HUES48 (cell line): ENCODE measurements at regions not wholly inside any gene's neighbourhood (a gene's known extent, or its start where the extent isn't known, plus 50 kb on each side); places are given as distances from the start of the nearest gene placed in this dataset.

Experiments
- H3K27ac ChIP-seq: one replicate; pipeline ENCODE4 v1.7.0; 2013; ENCODE audit warnings: low read depth, low read length, inconsistent platforms
- H3K27me3 ChIP-seq: 2 replicates; pipeline ENCODE4 v1.6.1; 2013; ENCODE audit warnings: mild to moderate bottlenecking, low read length; ENCODE audit not compliant: control insufficient read depth, insufficient read depth
- H3K36me3 ChIP-seq: 2 replicates; pipeline ENCODE4 v1.6.1; 2013; ENCODE audit warnings: low read length; ENCODE audit not compliant: control insufficient read depth, insufficient read depth
- H3K4me1 ChIP-seq: 2 replicates; pipeline ENCODE4 v1.6.1; 2013; ENCODE audit warnings: mild to moderate bottlenecking, low read length; ENCODE audit not compliant: control insufficient read depth, insufficient read depth
- H3K4me3 ChIP-seq: 2 replicates; pipeline ENCODE4 v1.5.1; 2013; ENCODE audit warnings: mild to moderate bottlenecking, low read depth, low read length
- H3K9ac ChIP-seq: 2 replicates; pipeline ENCODE4 v1.6.1; 2013; ENCODE audit warnings: mild to moderate bottlenecking, low read depth, low read length, moderate library complexity
- H3K9me3 ChIP-seq: 2 replicates; pipeline ENCODE4 v1.6.1; 2013; ENCODE audit warnings: low read length; ENCODE audit not compliant: control insufficient read depth, insufficient read depth

- Histone ChIP-seq H3K36me3 (peaks cover 5% of the 10 kb centered on the region; the same call in 1 of the 2 replicates), H3K4me1 (peaks cover 38% of the 10 kb centered on the region), H3K4me3 (no peak overlapping the region), H3K9ac (no peak overlapping the region), H3K27me3 (no peaks in the 10 kb centered on the region), H3K9me3 (no peaks in the 10 kb centered on the region), H3K27ac (no peak overlapping the region)
These were observed 873.8 kb upstream of the GCFC2 start for GRCh38 chr2:76584474-76584873.

GRCh38 chr2:76579911-76580310, 869.2 kb upstream of the GCFC2 start:
- Histone ChIP-seq H3K9me3 (no peaks in the 10 kb centered on the region), H3K4me1 (peaks cover 34% of the 10 kb centered on the region), H3K9ac (peak overlapping the region; percentile 83), H3K36me3 (no peaks in the 10 kb centered on the region), H3K27me3 (no peaks in the 10 kb centered on the region), H3K27ac (peak overlapping the region; percentile 51), H3K4me3 (peak overlapping the region; percentile 60)

- H3K9ac ChIP-seq: no peak overlapping the region
- peak overlapping the region; percentile 22; the same call in 1 of the 2 replicates for H3K4me3 ChIP-seq
These were observed 862.3 kb upstream of the GCFC2 start for GRCh38 chr2:76572981-76573380.

GRCh38 chr2:76569819-76570218, 859.1 kb upstream of the GCFC2 start:
- no peak overlapping the region for H3K4me3 ChIP-seq
- H3K4me1 ChIP-seq: peaks cover 41% of the 10 kb centered on the region
- no peak overlapping the region for H3K9ac ChIP-seq
- no peaks in the 10 kb centered on the region for H3K36me3 ChIP-seq
- no peaks in the 10 kb centered on the region for H3K27me3 ChIP-seq
- no peak overlapping the region for H3K27ac ChIP-seq
- peaks cover 9% of the 10 kb centered on the region; the same call in 1 of the 2 replicates for H3K9me3 ChIP-seq

More at GRCh38 chr2:76572981-76573380, 862.3 kb upstream of the GCFC2 start:
- Histone ChIP-seq H3K27ac (peak overlapping the region; percentile 63), H3K9me3 (no peaks in the 10 kb centered on the region), H3K27me3 (no peaks in the 10 kb centered on the region), H3K4me1 (peaks cover 33% of the 10 kb centered on the region), H3K36me3 (no peaks in the 10 kb centered on the region)

GRCh38 chr2:76567478-76567877, 856.8 kb upstream of the GCFC2 start:
- Histone ChIP-seq H3K36me3 (no peaks in the 10 kb centered on the region), H3K27me3 (no peaks in the 10 kb centered on the region), H3K27ac (no peak overlapping the region), H3K4me3 (no peak overlapping the region), H3K9ac (no peak overlapping the region), H3K9me3 (peaks cover 9% of the 10 kb centered on the region; the same call in 1 of the 2 replicates), H3K4me1 (peaks cover 32% of the 10 kb centered on the region)

GRCh38 chr2:76564734-76565133, 854.0 kb upstream of the GCFC2 start:
- no peak overlapping the region for H3K9ac ChIP-seq
- peaks cover 14% of the 10 kb centered on the region for H3K4me1 ChIP-seq
- H3K9me3 ChIP-seq: peaks cover 9% of the 10 kb centered on the region; the same call in 1 of the 2 replicates
- H3K27me3 ChIP-seq: no peaks in the 10 kb centered on the region
- no peak overlapping the region for H3K27ac ChIP-seq
- H3K4me3 ChIP-seq: no peak overlapping the region
- no peaks in the 10 kb centered on the region for H3K36me3 ChIP-seq

- no peak overlapping the region for H3K4me3 ChIP-seq
- H3K27me3 ChIP-seq: no peaks in the 10 kb centered on the region
- H3K36me3 ChIP-seq: no peaks in the 10 kb centered on the region
- no peak overlapping the region for H3K9ac ChIP-seq
- H3K4me1 ChIP-seq: peaks cover 12% of the 10 kb centered on the region
- H3K27ac ChIP-seq: no peak overlapping the region
- H3K9me3 ChIP-seq: peaks cover 9% of the 10 kb centered on the region; the same call in 1 of the 2 replicates
These were observed 853.0 kb upstream of the GCFC2 start for GRCh38 chr2:76563730-76564129.

GRCh38 chr2:76558157-76558556, 847.4 kb upstream of the GCFC2 start:
- no peaks in the 10 kb centered on the region for H3K27me3 ChIP-seq
- H3K9me3 ChIP-seq: no peaks in the 10 kb centered on the region
- H3K9ac ChIP-seq: no peak overlapping the region
- H3K4me1 ChIP-seq: no peaks in the 10 kb centered on the region
- H3K27ac ChIP-seq: no peak overlapping the region
- H3K4me3 ChIP-seq: no peak overlapping the region
- no peaks in the 10 kb centered on the region for H3K36me3 ChIP-seq

- Histone ChIP-seq H3K4me3 (no peak overlapping the region), H3K9me3 (no peaks in the 10 kb centered on the region), H3K36me3 (no peaks in the 10 kb centered on the region), H3K4me1 (no peaks in the 10 kb centered on the region), H3K27me3 (no peaks in the 10 kb centered on the region), H3K27ac (no peak overlapping the region), H3K9ac (no peak overlapping the region)
These were observed 845.3 kb upstream of the GCFC2 start for GRCh38 chr2:76556018-76556417.

GRCh38 chr2:76546207-76546606, 835.5 kb upstream of the GCFC2 start:
- no peak overlapping the region for H3K27ac ChIP-seq
- H3K9me3 ChIP-seq: no peaks in the 10 kb centered on the region
- H3K4me1 ChIP-seq: peaks cover 17% of the 10 kb centered on the region
- no peaks in the 10 kb centered on the region for H3K36me3 ChIP-seq
- H3K27me3 ChIP-seq: no peaks in the 10 kb centered on the region
- H3K9ac ChIP-seq: no peak overlapping the region
- no peak overlapping the region for H3K4me3 ChIP-seq

- H3K9ac ChIP-seq: no peak overlapping the region
- peaks cover 17% of the 10 kb centered on the region for H3K4me1 ChIP-seq
- H3K36me3 ChIP-seq: no peaks in the 10 kb centered on the region
- H3K27me3 ChIP-seq: no peaks in the 10 kb centered on the region
- no peak overlapping the region for H3K27ac ChIP-seq
- no peaks in the 10 kb centered on the region for H3K9me3 ChIP-seq
- H3K4me3 ChIP-seq: 0 out of 2 replicates have a peak overlapping the region, but pooled peaks have one; percentile 11
These were observed 834.2 kb upstream of the GCFC2 start for GRCh38 chr2:76544901-76545300.

GRCh38 chr2:76517574-76517909, 806.8 kb upstream of the GCFC2 start:
- Histone ChIP-seq H3K27ac (no peak overlapping the region), H3K4me3 (no peak overlapping the region), H3K9ac (no peak overlapping the region), H3K4me1 (peaks cover 6% of the 10 kb centered on the region), H3K9me3 (peaks cover 14% of the 10 kb centered on the region), H3K36me3 (no peaks in the 10 kb centered on the region), H3K27me3 (no peaks in the 10 kb centered on the region)
